HG02623 (cell line): ENCODE measurements at regions not wholly inside any gene's neighbourhood (a gene's known extent, or its start where the extent isn't known, plus 50 kb on each side); places are given as distances from the start of the nearest gene placed in this dataset.

ENCODE experiments used
- ATAC-seq: cut with Tn5 transposase; IDR thresholded peaks from one replicate; pipeline ENCODE4 v1.9.1; 2021; ENCODE audit warnings: moderate library complexity; ENCODE audit not compliant: unreplicated experiment

GRCh38 chr2:120669121-120669952 lies 66.3 kb upstream of the GLI2 start:
- no peak for ATAC-seq

- no peak for ATAC-seq
These were observed 65.7 kb upstream of the GLI2 start for GRCh38 chr2:120669971-120670370.

GRCh38 chr2:120670371-120670770 lies 65.3 kb upstream of the GLI2 start:
- ATAC-seq: no peak

- ATAC-seq: no peak
These were observed 64.7 kb upstream of the GLI2 start for GRCh38 chr2:120670771-120671480.

- ATAC-seq: no peak
These were observed 63.0 kb upstream of the GLI2 start for GRCh38 chr2:120672526-120673204.

GRCh38 chr2:120673205-120673550 lies 62.5 kb upstream of the GLI2 start:
- no peak for ATAC-seq

- ATAC-seq: no peak
These were observed 62.1 kb upstream of the GLI2 start for GRCh38 chr2:120673571-120674061.

GRCh38 chr2:120674246-120675170 lies 61.2 kb upstream of the GLI2 start:
- no peak for ATAC-seq

GRCh38 chr2:120675460-120676130 lies 60.1 kb upstream of the GLI2 start:
- no peak for ATAC-seq

GRCh38 chr2:120677221-120677620 lies 58.4 kb upstream of the GLI2 start:
- no peak for ATAC-seq

GRCh38 chr2:120677696-120678247 lies 57.9 kb upstream of the GLI2 start:
- ATAC-seq: no peak

GRCh38 chr2:120678251-120678650 lies 57.4 kb upstream of the GLI2 start:
- ATAC-seq: no peak

GRCh38 chr2:120678926-120679325 lies 56.7 kb upstream of the GLI2 start:
- ATAC-seq: no peak

- no peak for ATAC-seq
These were observed 56.1 kb upstream of the GLI2 start for GRCh38 chr2:120679526-120679925.

- no peak for ATAC-seq
These were observed 55.4 kb upstream of the GLI2 start for GRCh38 chr2:120680136-120680761.

GRCh38 chr2:120681181-120681580 lies 54.5 kb upstream of the GLI2 start:
- no peak for ATAC-seq

GRCh38 chr2:120681696-120682288 lies 53.9 kb upstream of the GLI2 start:
- ATAC-seq: no peak

- ATAC-seq: no peak
These were observed 53.0 kb upstream of the GLI2 start for GRCh38 chr2:120682654-120683053.

- no peak for ATAC-seq
These were observed 52.6 kb upstream of the GLI2 start for GRCh38 chr2:120683081-120683480.
